ENCODE measurements at regions not wholly inside any gene's neighbourhood (a gene's known extent, or its start where the extent isn't known, plus 50 kb on each side); places are given as distances from the start of the nearest gene placed in this dataset.

GRCh38 chr2:150606380-150607060 lies 119.1 kb upstream of the RND3 start:
- TF ChIP-seq POLR2A (IDR thresholded peaks at IDR 0.05), result no peak
- no peak for TF ChIP-seq CTCF (IDR thresholded peaks at IDR 0.05)
